ENCODE measurements at regions not wholly inside any gene's neighbourhood (a gene's known extent, or its start where the extent isn't known, plus 50 kb on each side); places are given as distances from the start of the nearest gene placed in this dataset.
A peak's percentile ranks its signal among the peaks of the same experiment; 100 is the strongest.

GRCh38 chr10:43904301-43904700 lies 255.6 kb upstream of the ZNF32 start:
- CTCF ChIA-PET (ENCODE audit: partially characterized antibody): interaction anchor here (0.9 to 3.4 kb wide), 11 partner anchors 10 to 1017 kb away, joined by 3 to 14 read pairs (median 4); no protein-coding TSS in a partner anchor
- H3K23me2 ChIP-seq (ENCODE audit: low read depth, low read length): no peaks in the 10 kb centered on the region

More at GRCh38 chr10:43904301-43904700, 255.6 kb upstream of the ZNF32 start:
- FAIRE-seq (no peak), DNase-seq (ENCODE audit: low read depth in 1 of 2, low spot score in 2 of 2) (peak in 1 of 2 experiments; percentile 53)
- POLR2A ChIA-PET (ENCODE audit: partially characterized antibody): interaction anchor here (1.4 kb wide), 1 partner anchor 9 kb away, joined by 3 read pairs; no protein-coding TSS in a partner anchor
- no peak overlapping the region for H3K4me2 ChIP-seq (ENCODE audit: insufficient read depth in 1 of 2, low read depth in 2 of 2, low read length in 2 of 2)
- no peak overlapping the region for H3K4ac ChIP-seq (replicated peaks; ENCODE audit: insufficient read length, low read depth, low read length)
- WGBS, 2 experiments (ENCODE audit: extremely low coverage in 1 of 2, insufficient coverage in 1 of 2, insufficient read length in 1 of 2, insufficient replicate concordance in 2 of 2, low coverage in 1 of 2, low lambda C conversion rate in 2 of 2, missing lambda C conversion rate in 1 of 2): 74% methylated on average over 7 of the region's 7 CpGs; no CpG with 5 or more reads in 1 of the 2 experiments
- H3K4me3 ChIP-seq (ENCODE audit: extremely low read depth in 1 of 4, insufficient read depth in 2 of 4, low read depth in 3 of 4, low read length in 4 of 4): no peak overlapping the region
- peak overlapping the region; percentile 20; the same call in 1 of the 2 replicates for H4K8ac ChIP-seq (ENCODE audit: extremely low read depth, insufficient read depth, low read length)
- no peak overlapping the region for H4K5ac ChIP-seq (ENCODE audit: insufficient read length, low read depth, low read length)
- no peak overlapping the region for H2BK120ac ChIP-seq (replicated peaks; ENCODE audit: low read depth, low read length)
- H4K91ac ChIP-seq (replicated peaks; ENCODE audit: insufficient read length, low read length): no peak overlapping the region
- no peaks in the 10 kb centered on the region for H3K4me1 ChIP-seq (replicated peaks in 1 of 4; ENCODE audit: control insufficient read depth in 3 of 4, insufficient read depth in 4 of 4, low read length in 3 of 4)
- H2AFZ ChIP-seq (ENCODE audit: low read length): peak overlapping the region; percentile 24; the same call in 1 of the 2 replicates
- H3K23ac ChIP-seq (ENCODE audit: insufficient read length): no peak overlapping the region
- H3K9me3 ChIP-seq (ENCODE audit: insufficient read depth in 2 of 2, low read depth in 1 of 2, low read length in 1 of 2): no peaks in the 10 kb centered on the region
- H2BK15ac ChIP-seq (ENCODE audit: low read length): no peak overlapping the region
- H3K27me3 ChIP-seq (replicated peaks in 1 of 4; ENCODE audit: control insufficient read depth in 3 of 4, extremely low read depth in 1 of 4, insufficient read depth in 3 of 4, low read length in 3 of 4): no peaks in the 10 kb centered on the region
- H3K27ac ChIP-seq (ENCODE audit: low read depth, low read length): no peak overlapping the region
- no peaks in the 10 kb centered on the region for H3K79me1 ChIP-seq (ENCODE audit: low read depth, low read length)
- H2BK5ac ChIP-seq (ENCODE audit: low read depth, low read length): no peak overlapping the region
- H2BK12ac ChIP-seq (ENCODE audit: low read depth, low read length): no peak overlapping the region
- H3K36me3 ChIP-seq (ENCODE audit: control insufficient read depth in 2 of 4, insufficient read depth in 4 of 4, low read length in 3 of 4): no peaks in the 10 kb centered on the region
- no peak overlapping the region for H3K56ac ChIP-seq (replicated peaks; ENCODE audit: insufficient read length, low read depth, low read length)
- H3K79me2 ChIP-seq (ENCODE audit: control insufficient read depth in 1 of 2, insufficient read depth in 2 of 2, low read length in 2 of 2): no peaks in the 10 kb centered on the region
- H3K14ac ChIP-seq (ENCODE audit: insufficient read length): no peak overlapping the region
- no peak overlapping the region for H3K9ac ChIP-seq (replicated peaks in 1 of 4; ENCODE audit: extremely low read depth in 1 of 4, low read depth in 3 of 4, low read length in 3 of 4)
- no peak overlapping the region for H2BK20ac ChIP-seq (ENCODE audit: low read length)
- no peak for TF ChIP-seq CHD1 (IDR thresholded peaks at IDR 0.05; ENCODE audit: low read depth, low read length)
- TF ChIP-seq JUN (IDR thresholded peaks at IDR 0.05; ENCODE audit: low read depth, low read length): no peak
- peak in 2 of 3 experiments; percentile 30 to 32; a peak in 2 of 4 replicates for TF ChIP-seq CTCF (IDR thresholded peaks at IDR 0.05; ENCODE audit: control extremely low read depth in 1 of 3, insufficient read depth in 1 of 3, low read depth in 1 of 3, low read length in 3 of 3)
- peak; percentile 16 to 39; a peak in 2 of 4 replicates for TF ChIP-seq RAD21 (IDR thresholded peaks at IDR 0.05 in 1 of 2, conservative IDR thresholded peaks at IDR 0.05 in 1 of 2; ENCODE audit: low read depth in 2 of 2, low read length in 2 of 2)
- no peak for TF ChIP-seq SRF (IDR thresholded peaks at IDR 0.05; ENCODE audit: low read depth, low read length)
- TF ChIP-seq MAFK (IDR thresholded peaks at IDR 0.05; ENCODE audit: low read depth, low read length): no peak
- H3K18ac ChIP-seq (ENCODE audit: extremely low read depth, low read length): no peak overlapping the region
- no peaks in the 10 kb centered on the region for H4K20me1 ChIP-seq (replicated peaks in 1 of 2; ENCODE audit: control insufficient read depth in 1 of 2, insufficient read depth in 2 of 2, low read length in 2 of 2)
- H2AK5ac ChIP-seq (ENCODE audit: low read depth, low read length): no peak overlapping the region

All from H1 (cell line).